Posterior cingulate gyrus (tissue), 11 donors: ENCODE measurements at regions not wholly inside any gene's neighbourhood (a gene's known extent, or its start where the extent isn't known, plus 50 kb on each side); places are given as distances from the start of the nearest gene placed in this dataset.
"Not testable (repeated sequence)": the region's sequence is repeated elsewhere in the genome, so short reads cannot be mapped to it uniquely, and the experiment has no call there.

Experiments
- DNase-seq, 10 donors: peaks; one replicate each; pipeline versions ENCODE4 v3.0.0 to v3.0.0-alpha.2; 2020 to 2021; ENCODE audit warnings: mixed read lengths in 3 of 10
- intact Hi-C: fragments of 100-400 bp; cut with DNase I; formaldehyde crosslinking; loops from one replicate; pipeline ENCODE4 v1.15.1; 2023

GRCh38 chrY:7588176-7588575, 676.6 kb upstream of the AMELY start:
- not testable (repeated sequence) for DNase-seq

GRCh38 chrY:7562541-7562940, 651.0 kb upstream of the AMELY start:
- intact Hi-C loops = no loop called here
- DNase-seq = no peak

More at GRCh38 chrY:7588176-7588575, 676.6 kb upstream of the AMELY start:
- intact Hi-C loops = not testable (repeated sequence)

- DNase-seq = no peak
- intact Hi-C loops = no loop called here
Observed at GRCh38 chrY:7557675-7558074, 646.1 kb upstream of the AMELY start.

GRCh38 chrY:7555006-7555405, 643.5 kb upstream of the AMELY start:
- no peak for DNase-seq

GRCh38 chrY:7545060-7545459, 633.5 kb upstream of the AMELY start:
- intact Hi-C loops = no loop called here
- DNase-seq = no peak

More at GRCh38 chrY:7555006-7555405, 643.5 kb upstream of the AMELY start:
- intact Hi-C loops = no loop called here

- intact Hi-C loops = no loop called here
- DNase-seq = no peak
Observed at GRCh38 chrY:7544172-7544770, 632.7 kb upstream of the AMELY start.

- intact Hi-C loops = no loop called here
- DNase-seq = no peak
Observed at GRCh38 chrY:7543506-7543905, 632.0 kb upstream of the AMELY start.

- DNase-seq = no peak
- intact Hi-C loops = no loop called here
Observed at GRCh38 chrY:7542256-7542858, 630.8 kb upstream of the AMELY start.

GRCh38 chrY:7529396-7529795, 617.8 kb upstream of the AMELY start:
- DNase-seq = no peak

GRCh38 chrY:7527568-7527967, 616.0 kb upstream of the AMELY start:
- intact Hi-C loops, DNase-seq: not testable (repeated sequence)

More at GRCh38 chrY:7529396-7529795, 617.8 kb upstream of the AMELY start:
- intact Hi-C loops = no loop called here

- intact Hi-C loops = no loop called here
- no peak for DNase-seq
Observed at GRCh38 chrY:7518387-7518786, 606.8 kb upstream of the AMELY start.

GRCh38 chrY:7516268-7516667, 604.7 kb upstream of the AMELY start:
- DNase-seq = no peak
- intact Hi-C loops = no loop called here

- DNase-seq = no peak
- intact Hi-C loops = no loop called here
Observed at GRCh38 chrY:7515812-7516211, 604.3 kb upstream of the AMELY start.

- intact Hi-C loops = no loop called here
- no peak for DNase-seq
Observed at GRCh38 chrY:7502896-7503295, 591.3 kb upstream of the AMELY start.

- no peak for DNase-seq
- intact Hi-C loops = no loop called here
Observed at GRCh38 chrY:7501236-7501635, 589.7 kb upstream of the AMELY start.

GRCh38 chrY:7496001-7496400, 584.4 kb upstream of the AMELY start:
- no peak for DNase-seq
- intact Hi-C loops = no loop called here

- DNase-seq, intact Hi-C loops: not testable (repeated sequence)
Observed at GRCh38 chrY:7484455-7485285, 573.1 kb upstream of the AMELY start.

- intact Hi-C loops = no loop called here
- no peak for DNase-seq
Observed at GRCh38 chrY:7471976-7472375, 560.4 kb upstream of the AMELY start.

- intact Hi-C loops = no loop called here
- DNase-seq = no peak
Observed at GRCh38 chrY:7470037-7470436, 558.5 kb upstream of the AMELY start.

- intact Hi-C loops = no loop called here
- DNase-seq = no peak
Observed at GRCh38 chrY:7468951-7469745, 557.6 kb upstream of the AMELY start.
